ENCODE measurements at regions not wholly inside any gene's neighbourhood (a gene's known extent, or its start where the extent isn't known, plus 50 kb on each side); places are given as distances from the start of the nearest gene placed in this dataset.

DNA sequence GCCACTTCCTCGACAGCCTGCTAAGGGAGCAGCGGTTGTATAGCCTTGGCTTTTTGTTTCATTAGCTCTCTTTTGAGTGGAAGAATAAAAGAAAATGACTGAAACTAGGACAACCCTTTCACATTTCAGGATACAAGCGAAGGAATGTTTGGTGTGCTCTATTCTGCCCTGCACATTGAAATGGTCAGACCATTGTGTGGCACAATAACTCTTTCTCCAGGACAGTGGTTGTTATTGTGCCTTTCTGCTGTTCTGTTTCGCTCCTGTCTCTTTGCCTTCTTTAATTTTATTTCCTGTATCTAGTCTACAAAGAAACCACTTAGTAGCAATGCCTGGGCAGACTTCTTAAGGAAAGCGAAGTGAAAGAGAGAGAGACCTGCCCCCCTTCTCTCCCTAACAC, 473.7 kb downstream of the GBA3 start (continued):
- TF ChIP-seq, protein P1, sequence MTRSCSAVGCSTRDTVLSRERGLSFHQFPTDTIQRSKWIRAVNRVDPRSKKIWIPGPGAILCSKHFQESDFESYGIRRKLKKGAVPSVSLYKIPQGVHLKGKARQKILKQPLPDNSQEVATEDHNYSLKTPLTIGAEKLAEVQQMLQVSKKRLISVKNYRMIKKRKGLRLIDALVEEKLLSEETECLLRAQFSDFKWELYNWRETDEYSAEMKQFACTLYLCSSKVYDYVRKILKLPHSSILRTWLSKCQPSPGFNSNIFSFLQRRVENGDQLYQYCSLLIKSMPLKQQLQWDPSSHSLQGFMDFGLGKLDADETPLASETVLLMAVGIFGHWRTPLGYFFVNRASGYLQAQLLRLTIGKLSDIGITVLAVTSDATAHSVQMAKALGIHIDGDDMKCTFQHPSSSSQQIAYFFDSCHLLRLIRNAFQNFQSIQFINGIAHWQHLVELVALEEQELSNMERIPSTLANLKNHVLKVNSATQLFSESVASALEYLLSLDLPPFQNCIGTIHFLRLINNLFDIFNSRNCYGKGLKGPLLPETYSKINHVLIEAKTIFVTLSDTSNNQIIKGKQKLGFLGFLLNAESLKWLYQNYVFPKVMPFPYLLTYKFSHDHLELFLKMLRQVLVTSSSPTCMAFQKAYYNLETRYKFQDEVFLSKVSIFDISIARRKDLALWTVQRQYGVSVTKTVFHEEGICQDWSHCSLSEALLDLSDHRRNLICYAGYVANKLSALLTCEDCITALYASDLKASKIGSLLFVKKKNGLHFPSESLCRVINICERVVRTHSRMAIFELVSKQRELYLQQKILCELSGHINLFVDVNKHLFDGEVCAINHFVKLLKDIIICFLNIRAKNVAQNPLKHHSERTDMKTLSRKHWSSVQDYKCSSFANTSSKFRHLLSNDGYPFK (CRISPR knock-in tag; IDR thresholded peaks at IDR 0.05; ENCODE audit: borderline replicate concordance) = no peak
- TF ChIP-seq TCF7 (IDR thresholded peaks at IDR 0.05; ENCODE audit: low read depth) (no peak), RERE (CRISPR knock-in tag; IDR thresholded peaks at IDR 0.05; ENCODE audit: low read depth) (no peak), ZNF256 (CRISPR knock-in tag; conservative IDR thresholded peaks at IDR 0.05) (no peak), PRMT3 (CRISPR knock-in tag; IDR thresholded peaks at IDR 0.05; ENCODE audit: borderline replicate concordance, low read depth) (no peak)

All from HepG2 (cell line).